Hippocampal formation (tissue), 2 donors: ENCODE measurements at regions not wholly inside any gene's neighbourhood (a gene's known extent, or its start where the extent isn't known, plus 50 kb on each side); places are given as distances from the start of the nearest gene placed in this dataset.

Experiments
- DNase-seq, 2 donors: peaks; one replicate each; lab custom pipeline; 2025; lab: John Stamatoyannopoulos, UW

- no peak for DNase-seq
These were observed 58.1 kb upstream of the IL2 start for GRCh38 chr4:122514671-122515070.

GRCh38 chr4:122512430-122512829, 55.9 kb upstream of the IL2 start:
- no peak for DNase-seq

GRCh38 chr4:122508083-122508482, 51.6 kb upstream of the IL2 start:
- DNase-seq: no peak
